HG02610 (cell line): ENCODE measurements at regions not wholly inside any gene's neighbourhood (a gene's known extent, or its start where the extent isn't known, plus 50 kb on each side); places are given as distances from the start of the nearest gene placed in this dataset.

Source experiments
- ATAC-seq: cut with Tn5 transposase; IDR thresholded peaks from one replicate; pipeline ENCODE4 v1.9.1; 2021; ENCODE audit warnings: mild to moderate bottlenecking, moderate library complexity; ENCODE audit not compliant: unreplicated experiment

- no peak for ATAC-seq
These were observed 77.6 kb downstream of the RIPK4 start for GRCh38 chr21:41689289-41689583.

- ATAC-seq = no peak
These were observed 79.2 kb downstream of the RIPK4 start for GRCh38 chr21:41687633-41688032.

GRCh38 chr21:41686664-41687063 lies 80.2 kb downstream of the RIPK4 start:
- no peak for ATAC-seq

DNA sequence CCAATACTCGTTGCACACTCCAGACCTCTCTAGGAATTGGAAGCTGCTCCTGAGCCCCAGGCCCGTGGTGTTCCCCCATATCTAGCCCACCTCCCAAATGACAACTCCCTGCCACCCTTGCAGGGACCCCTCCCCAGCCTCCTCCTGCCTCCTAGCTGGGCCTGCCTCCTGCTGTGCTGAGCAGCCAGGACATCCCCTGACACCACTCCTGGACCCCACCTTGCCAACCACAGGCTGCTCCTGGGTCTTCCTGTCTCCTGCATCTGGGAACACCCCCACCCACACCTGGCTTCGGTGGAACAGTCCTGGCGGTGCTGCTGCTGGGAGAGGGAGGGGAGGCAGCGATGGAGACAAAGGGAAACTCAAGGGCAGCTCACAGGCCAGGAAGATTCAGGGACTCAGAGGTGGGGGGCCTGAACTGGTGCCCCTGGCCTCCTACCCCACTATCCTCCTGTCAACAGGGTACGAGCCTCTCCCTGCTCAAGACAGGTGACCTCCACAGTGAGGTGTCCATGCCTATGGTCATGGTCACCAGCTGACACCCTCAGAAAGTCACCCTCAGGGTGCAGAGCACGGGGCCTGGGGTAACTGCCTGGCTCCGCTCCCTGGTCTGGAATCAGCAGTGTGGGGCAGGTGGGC lies 81.2 kb downstream of the RIPK4 start:
- no peak for ATAC-seq

DNA sequence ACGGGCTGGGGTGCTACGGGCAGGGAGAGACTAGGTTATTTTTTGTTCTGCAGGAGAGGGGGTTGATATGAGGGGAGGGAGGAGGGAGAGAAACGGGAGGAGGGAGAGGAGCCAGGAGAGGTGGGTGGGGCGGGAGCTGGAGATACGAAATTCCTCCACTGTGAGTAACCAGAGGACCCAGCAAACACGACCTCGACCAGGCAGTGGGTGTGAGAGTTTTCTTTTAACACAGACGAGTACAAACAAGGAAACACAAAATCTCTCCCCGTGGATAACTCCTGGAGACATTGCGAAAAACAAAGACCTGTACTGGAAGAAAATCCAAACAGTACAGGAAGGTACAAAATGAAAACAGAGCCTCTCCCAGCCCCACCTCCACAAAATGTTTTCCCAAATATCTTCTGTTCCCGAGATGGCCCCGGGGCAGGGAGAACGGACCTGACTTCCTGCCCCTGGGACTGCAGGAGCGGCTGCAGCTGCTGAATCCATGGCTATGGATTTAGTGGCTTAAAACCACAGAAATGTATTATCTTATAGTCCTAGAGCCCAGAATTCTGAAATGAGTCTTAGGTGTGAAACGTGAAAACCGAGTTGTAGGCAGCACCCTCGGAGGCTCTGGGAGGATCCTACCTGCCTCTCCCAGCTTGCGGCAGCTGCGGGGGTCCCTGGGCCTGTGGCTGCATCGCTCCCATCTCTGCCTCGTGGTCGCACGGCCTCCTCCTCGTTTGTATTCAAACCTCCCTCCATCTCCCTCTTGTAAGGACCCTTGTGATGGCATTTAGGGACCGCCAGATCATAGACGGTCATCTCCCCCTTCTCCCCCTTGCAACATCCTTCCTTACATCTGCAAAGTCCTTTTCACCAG lies 82.2 kb downstream of the RIPK4 start:
- no peak for ATAC-seq

- no peak for ATAC-seq
These were observed 83.0 kb downstream of the RIPK4 start for GRCh38 chr21:41683815-41684214.

DNA sequence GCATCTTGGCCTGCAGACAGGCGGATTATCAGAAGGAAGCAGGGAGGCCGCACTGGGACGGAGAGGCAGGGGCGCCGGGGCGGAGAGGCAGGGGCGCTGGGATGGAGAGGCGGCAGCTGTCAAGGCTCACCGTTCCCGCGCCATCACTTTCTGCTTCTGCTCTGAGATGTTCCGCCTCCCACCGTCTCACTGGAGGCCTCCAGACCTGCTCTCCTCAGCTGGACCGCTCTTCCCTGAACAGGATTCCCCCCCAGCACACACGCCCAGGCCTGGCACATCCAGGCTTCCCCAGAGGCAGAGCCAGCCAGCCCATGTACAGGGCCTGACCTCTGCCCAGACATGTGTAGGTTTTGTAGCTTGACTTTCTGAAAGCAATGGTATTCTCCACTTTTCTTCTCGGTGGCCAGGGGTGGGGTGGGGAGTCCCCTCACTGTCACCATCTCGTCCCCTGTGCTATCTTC lies 84.1 kb downstream of the RIPK4 start:
- ATAC-seq = no peak

- ATAC-seq = no peak
These were observed 84.7 kb downstream of the RIPK4 start for GRCh38 chr21:41681939-41682718.

- ATAC-seq = no peak
These were observed 85.5 kb downstream of the RIPK4 start for GRCh38 chr21:41681348-41681801.

GRCh38 chr21:41680444-41681347 lies 86.2 kb downstream of the RIPK4 start:
- no peak for ATAC-seq

DNA sequence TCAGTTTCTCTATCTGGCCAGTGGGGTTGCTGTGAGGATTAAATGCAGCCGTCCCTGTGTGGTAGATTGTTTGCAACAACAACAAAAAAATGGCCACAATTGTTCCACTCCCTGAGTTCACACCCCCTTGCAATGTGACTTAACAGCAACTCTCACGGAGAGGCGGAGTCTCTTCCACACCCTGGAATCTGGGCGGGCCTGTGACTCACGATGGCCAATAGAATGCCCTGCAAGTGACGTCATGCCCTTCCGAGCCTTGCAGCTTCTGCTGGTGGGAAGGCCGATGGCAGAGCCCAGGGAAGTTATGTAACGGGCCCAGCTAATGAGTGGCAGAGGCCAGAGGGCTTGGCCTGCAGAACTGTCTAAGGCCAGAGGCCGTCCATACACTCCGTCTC lies 87.9 kb downstream of the RIPK4 start:
- ATAC-seq = no peak

GRCh38 chr21:41678016-41678923 lies 88.6 kb downstream of the RIPK4 start:
- no peak for ATAC-seq

DNA sequence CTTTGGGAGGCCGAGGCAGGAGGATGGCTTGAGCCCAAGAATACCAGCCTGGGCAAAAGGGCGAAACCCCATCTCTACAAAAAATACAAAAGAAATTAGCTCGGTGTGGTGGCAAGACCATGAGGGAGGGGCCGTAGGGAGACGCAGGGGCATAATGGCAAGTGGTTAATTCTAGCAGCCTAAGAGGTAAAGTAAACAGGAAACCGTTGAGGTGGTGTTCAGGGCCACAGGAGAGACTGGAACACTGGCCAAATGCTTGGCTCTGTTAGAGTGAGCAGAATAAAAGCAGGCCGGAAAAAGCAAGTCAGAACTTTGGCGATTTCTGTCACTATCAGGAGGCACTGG lies 89.2 kb downstream of the RIPK4 start:
- ATAC-seq = no peak

GRCh38 chr21:41676198-41676597 lies 90.7 kb downstream of the RIPK4 start:
- ATAC-seq = no peak

GRCh38 chr21:41675574-41675973 lies 91.3 kb downstream of the RIPK4 start:
- ATAC-seq = no peak

GRCh38 chr21:41674402-41674801 lies 92.5 kb downstream of the RIPK4 start:
- no peak for ATAC-seq

DNA sequence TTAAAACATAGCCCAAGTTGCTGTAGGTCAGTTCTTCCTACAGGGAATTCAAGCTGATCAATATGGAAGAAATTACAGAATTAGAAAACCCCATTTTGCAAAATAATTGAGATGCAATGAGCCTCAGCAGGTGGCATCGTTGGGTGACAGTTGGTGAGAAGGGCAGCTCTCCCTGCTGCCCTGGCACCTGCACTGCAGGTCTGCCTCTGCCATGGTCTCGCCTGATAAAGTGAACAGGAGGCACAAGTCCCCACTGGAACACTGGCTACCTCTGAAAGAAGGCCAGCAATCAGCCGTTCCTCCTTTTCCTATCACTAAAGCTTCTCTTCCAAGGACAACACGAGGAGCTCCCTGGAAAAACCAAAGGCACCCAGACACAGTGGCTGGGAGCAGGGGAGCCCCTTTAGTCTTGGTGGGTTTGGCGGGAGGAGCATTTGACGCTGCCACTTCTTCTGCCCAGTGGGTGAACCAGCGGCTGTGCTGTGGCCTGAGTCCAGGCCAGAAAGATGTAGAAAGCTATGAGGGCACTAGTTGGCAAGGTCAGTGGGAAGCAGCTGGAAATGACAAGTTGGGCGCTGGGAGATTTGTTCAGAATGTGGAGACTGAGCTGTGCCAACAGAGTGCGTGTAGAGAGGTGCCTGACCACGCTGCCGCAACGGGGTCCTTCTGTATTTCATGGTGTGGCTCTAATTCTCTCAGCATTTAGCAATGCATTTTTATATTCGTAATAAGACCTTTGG lies 93.1 kb downstream of the RIPK4 start:
- no peak for ATAC-seq

GRCh38 chr21:41673071-41673470 lies 93.8 kb downstream of the RIPK4 start:
- ATAC-seq = no peak

GRCh38 chr21:41672543-41672915 lies 94.3 kb downstream of the RIPK4 start:
- no peak for ATAC-seq
